ENCODE measurements at regions not wholly inside any gene's neighbourhood (a gene's known extent, or its start where the extent isn't known, plus 50 kb on each side); places are given as distances from the start of the nearest gene placed in this dataset.

GRCh38 chr14:28931999-28932398, 165.4 kb downstream of the FOXG1 start:
- H3K36me3 ChIP-seq (replicated peaks; ENCODE audit: low read depth, low read length) = no peaks in the 10 kb centered on the region
- H3K4me3 ChIP-seq (ENCODE audit: low read length) = no peak overlapping the region
- H3K79me2 ChIP-seq (ENCODE audit: low read length) = no peaks in the 10 kb centered on the region
- H4K20me1 ChIP-seq (ENCODE audit: insufficient read depth, low read length) = no peaks in the 10 kb centered on the region
- H3K4me1 ChIP-seq (ENCODE audit: low read length) = no peaks in the 10 kb centered on the region
- no peak overlapping the region for H3K27ac ChIP-seq (ENCODE audit: low read length)
- no peak overlapping the region for H3K9ac ChIP-seq (ENCODE audit: low read length)
- H3K9me3 ChIP-seq (ENCODE audit: insufficient read depth, low read length) = peaks cover 8% of the 10 kb centered on the region; the same call in 1 of the 2 replicates
- no peak overlapping the region for H2AFZ ChIP-seq (ENCODE audit: low read depth, low read length)
- H3K4me2 ChIP-seq (ENCODE audit: low read length) = no peak overlapping the region
- TF ChIP-seq, protein P1, sequence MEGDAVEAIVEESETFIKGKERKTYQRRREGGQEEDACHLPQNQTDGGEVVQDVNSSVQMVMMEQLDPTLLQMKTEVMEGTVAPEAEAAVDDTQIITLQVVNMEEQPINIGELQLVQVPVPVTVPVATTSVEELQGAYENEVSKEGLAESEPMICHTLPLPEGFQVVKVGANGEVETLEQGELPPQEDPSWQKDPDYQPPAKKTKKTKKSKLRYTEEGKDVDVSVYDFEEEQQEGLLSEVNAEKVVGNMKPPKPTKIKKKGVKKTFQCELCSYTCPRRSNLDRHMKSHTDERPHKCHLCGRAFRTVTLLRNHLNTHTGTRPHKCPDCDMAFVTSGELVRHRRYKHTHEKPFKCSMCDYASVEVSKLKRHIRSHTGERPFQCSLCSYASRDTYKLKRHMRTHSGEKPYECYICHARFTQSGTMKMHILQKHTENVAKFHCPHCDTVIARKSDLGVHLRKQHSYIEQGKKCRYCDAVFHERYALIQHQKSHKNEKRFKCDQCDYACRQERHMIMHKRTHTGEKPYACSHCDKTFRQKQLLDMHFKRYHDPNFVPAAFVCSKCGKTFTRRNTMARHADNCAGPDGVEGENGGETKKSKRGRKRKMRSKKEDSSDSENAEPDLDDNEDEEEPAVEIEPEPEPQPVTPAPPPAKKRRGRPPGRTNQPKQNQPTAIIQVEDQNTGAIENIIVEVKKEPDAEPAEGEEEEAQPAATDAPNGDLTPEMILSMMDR (IDR thresholded peaks at IDR 0.05; ENCODE audit: low read depth, low read length) = no peak
- no peak for TF ChIP-seq EZH2phosphoT487 (IDR thresholded peaks at IDR 0.05; ENCODE audit: low read depth)
- H3K27me3 ChIP-seq (ENCODE audit: low read depth, low read length) = no peaks in the 10 kb centered on the region

GRCh38 chr14:28936601-28937000, 170.0 kb downstream of the FOXG1 start:
- Histone ChIP-seq H3K9me3 (ENCODE audit: insufficient read depth, low read length) (peaks cover 8% of the 10 kb centered on the region; the same call in 1 of the 2 replicates), H3K79me2 (ENCODE audit: low read length) (no peaks in the 10 kb centered on the region), H3K4me3 (ENCODE audit: low read length) (no peak overlapping the region), H3K27me3 (ENCODE audit: low read depth, low read length) (no peaks in the 10 kb centered on the region), H3K27ac (ENCODE audit: low read length) (no peak overlapping the region), H3K36me3 (replicated peaks; ENCODE audit: low read depth, low read length) (no peaks in the 10 kb centered on the region), H3K9ac (ENCODE audit: low read length) (no peak overlapping the region), H4K20me1 (ENCODE audit: insufficient read depth, low read length) (no peaks in the 10 kb centered on the region), H3K4me2 (ENCODE audit: low read length) (no peak overlapping the region), H2AFZ (ENCODE audit: low read depth, low read length) (no peak overlapping the region), H3K4me1 (ENCODE audit: low read length) (no peaks in the 10 kb centered on the region)
- no peak for TF ChIP-seq EZH2phosphoT487 (IDR thresholded peaks at IDR 0.05; ENCODE audit: low read depth)
- TF ChIP-seq, protein P1 (IDR thresholded peaks at IDR 0.05; ENCODE audit: low read depth, low read length) = no peak

DNA sequence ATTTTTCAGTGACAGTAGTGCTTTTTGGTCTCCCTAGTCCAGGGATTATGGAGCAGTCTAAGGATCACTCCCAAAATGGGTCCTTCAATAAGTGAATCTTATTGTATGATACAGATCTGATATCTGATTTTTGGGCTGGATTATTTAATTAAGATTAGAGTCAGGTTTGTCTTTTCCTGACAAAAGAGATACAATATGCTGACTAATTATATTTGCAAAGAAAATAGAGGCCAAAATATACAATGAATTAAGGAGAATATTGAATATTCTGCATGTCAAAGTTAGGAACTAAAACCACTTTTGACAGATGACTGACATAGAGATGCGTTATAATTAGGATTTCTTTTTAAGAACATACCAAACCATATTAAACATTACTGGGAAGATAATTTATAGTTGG, 175.2 kb downstream of the FOXG1 start:
- Histone ChIP-seq H3K79me2 (ENCODE audit: low read length) (no peaks in the 10 kb centered on the region), H2AFZ (ENCODE audit: low read depth, low read length) (no peak overlapping the region), H3K36me3 (replicated peaks; ENCODE audit: low read depth, low read length) (no peaks in the 10 kb centered on the region), H3K4me2 (ENCODE audit: low read length) (no peak overlapping the region), H4K20me1 (ENCODE audit: insufficient read depth, low read length) (no peaks in the 10 kb centered on the region), H3K27me3 (ENCODE audit: low read depth, low read length) (no peaks in the 10 kb centered on the region), H3K27ac (ENCODE audit: low read length) (no peak overlapping the region), H3K4me3 (ENCODE audit: low read length) (no peak overlapping the region), H3K9me3 (ENCODE audit: insufficient read depth, low read length) (no peaks in the 10 kb centered on the region), H3K4me1 (ENCODE audit: low read length) (no peaks in the 10 kb centered on the region), H3K9ac (ENCODE audit: low read length) (no peak overlapping the region)
- TF ChIP-seq, protein P1 (IDR thresholded peaks at IDR 0.05; ENCODE audit: low read depth, low read length) = no peak
- no peak for TF ChIP-seq EZH2phosphoT487 (IDR thresholded peaks at IDR 0.05; ENCODE audit: low read depth)

DNA sequence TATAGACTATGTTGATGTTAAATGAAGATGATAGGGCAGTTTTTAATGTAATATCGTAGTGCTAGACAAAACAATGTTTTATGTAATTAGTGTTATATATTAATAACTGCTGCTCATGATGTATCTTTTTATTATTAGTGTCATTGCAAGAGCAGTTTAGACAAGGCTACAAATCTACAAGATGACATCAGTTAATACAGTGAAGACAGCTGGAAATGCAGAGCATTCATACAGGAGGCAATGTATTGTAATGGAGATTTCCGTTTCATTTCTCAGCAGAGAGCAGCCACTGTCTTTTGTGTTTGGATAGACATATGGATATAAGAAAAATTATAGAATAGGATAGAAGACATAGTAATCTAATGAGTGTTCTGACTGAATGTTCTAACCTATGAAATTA, 178.0 kb downstream of the FOXG1 start:
- TF ChIP-seq, protein P1 (IDR thresholded peaks at IDR 0.05; ENCODE audit: low read depth, low read length) = no peak
- TF ChIP-seq EZH2phosphoT487 (IDR thresholded peaks at IDR 0.05; ENCODE audit: low read depth) = no peak
- no peak overlapping the region for H3K9ac ChIP-seq (ENCODE audit: low read length)
- no peak overlapping the region for H3K27ac ChIP-seq (ENCODE audit: low read length)
- H4K20me1 ChIP-seq (ENCODE audit: insufficient read depth, low read length) = no peaks in the 10 kb centered on the region
- no peaks in the 10 kb centered on the region for H3K79me2 ChIP-seq (ENCODE audit: low read length)
- H3K9me3 ChIP-seq (ENCODE audit: insufficient read depth, low read length) = no peaks in the 10 kb centered on the region
- no peak overlapping the region for H3K4me3 ChIP-seq (ENCODE audit: low read length)
- H3K36me3 ChIP-seq (replicated peaks; ENCODE audit: low read depth, low read length) = no peaks in the 10 kb centered on the region
- no peaks in the 10 kb centered on the region for H3K27me3 ChIP-seq (ENCODE audit: low read depth, low read length)
- no peaks in the 10 kb centered on the region for H3K4me1 ChIP-seq (ENCODE audit: low read length)
- no peak overlapping the region for H2AFZ ChIP-seq (ENCODE audit: low read depth, low read length)
- H3K4me2 ChIP-seq (ENCODE audit: low read length) = no peak overlapping the region

All from OCI-LY3 (cell line).